GM12865 (cell line): ENCODE measurements at regions not wholly inside any gene's neighbourhood (a gene's known extent, or its start where the extent isn't known, plus 50 kb on each side); places are given as distances from the start of the nearest gene placed in this dataset.

Experiments
- DNase-seq: peaks from one replicate; pipeline ENCODE4 v3.0.0; 2010; ENCODE audit warnings: low read depth
- H3K4me3 ChIP-seq: 2 replicates; pipeline ENCODE4 v1.5.1; 2011; ENCODE audit warnings: mild to moderate bottlenecking, low read depth, low read length, control low read depth
- CTCF ChIP-seq: IDR thresholded peaks from 2 replicates; pipeline ENCODE4 v1.5.1; 2011; ENCODE audit warnings: low read length, control low read depth, low read depth, inconsistent platforms; ENCODE audit not compliant: insufficient read depth; ENCODE audit errors: missing control alignments

GRCh38 chr6:54730767-54731630 is 115.6 kb upstream of the FAM83B start:
- DNase-seq: no peak
- no peak for TF ChIP-seq CTCF
- H3K4me3 ChIP-seq: no peak overlapping the region

GRCh38 chr6:54737247-54737646 is 109.3 kb upstream of the FAM83B start:
- peak; percentile 57 for TF ChIP-seq CTCF
- no peak overlapping the region for H3K4me3 ChIP-seq
- peak; percentile 42 for DNase-seq

GRCh38 chr6:54747955-54748354 is 98.6 kb upstream of the FAM83B start:
- no peak for DNase-seq

GRCh38 chr6:54754406-54754805 is 92.2 kb upstream of the FAM83B start:
- no peak overlapping the region for H3K4me3 ChIP-seq
- no peak for DNase-seq
- no peak for TF ChIP-seq CTCF

More at GRCh38 chr6:54747955-54748354, 98.6 kb upstream of the FAM83B start:
- TF ChIP-seq CTCF: no peak
- H3K4me3 ChIP-seq: no peak overlapping the region

GRCh38 chr6:54758340-54758739 is 88.2 kb upstream of the FAM83B start:
- DNase-seq: no peak
- H3K4me3 ChIP-seq: no peak overlapping the region
- TF ChIP-seq CTCF: no peak

GRCh38 chr6:54768494-54768893 is 78.1 kb upstream of the FAM83B start:
- no peak for TF ChIP-seq CTCF
- H3K4me3 ChIP-seq: no peak overlapping the region
- no peak for DNase-seq

- H3K4me3 ChIP-seq: no peak overlapping the region
- DNase-seq: no peak
- no peak for TF ChIP-seq CTCF
Measured at GRCh38 chr6:54770328-54770727, 76.2 kb upstream of the FAM83B start.
